ENCODE measurements at regions not wholly inside any gene's neighbourhood (a gene's known extent, or its start where the extent isn't known, plus 50 kb on each side); places are given as distances from the start of the nearest gene placed in this dataset.

DNA sequence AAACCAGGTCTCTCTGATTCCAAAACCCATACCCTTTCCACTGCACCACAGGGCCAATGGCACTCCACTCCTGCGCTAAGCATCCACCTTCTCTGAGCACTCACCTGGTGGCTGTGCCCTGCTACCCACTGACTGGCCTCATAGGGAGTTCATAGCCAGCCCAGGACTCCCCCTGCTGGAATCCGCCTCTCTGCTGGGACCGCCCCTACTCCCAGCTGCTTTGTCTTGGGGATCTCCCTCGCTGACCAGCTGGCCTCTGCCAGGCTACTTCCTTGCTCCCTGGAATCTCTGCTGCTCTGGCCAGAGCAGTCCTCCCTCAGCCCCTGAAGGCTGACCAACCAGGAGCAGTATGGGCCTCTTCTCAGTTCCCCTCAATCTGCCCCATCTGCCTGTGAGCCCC, 129.7 kb downstream of the FAXC start:
- DNase-seq = no peak

GRCh38 chr6:99216959-99217358, 132.5 kb downstream of the FAXC start:
- DNase-seq = no peak

DNA sequence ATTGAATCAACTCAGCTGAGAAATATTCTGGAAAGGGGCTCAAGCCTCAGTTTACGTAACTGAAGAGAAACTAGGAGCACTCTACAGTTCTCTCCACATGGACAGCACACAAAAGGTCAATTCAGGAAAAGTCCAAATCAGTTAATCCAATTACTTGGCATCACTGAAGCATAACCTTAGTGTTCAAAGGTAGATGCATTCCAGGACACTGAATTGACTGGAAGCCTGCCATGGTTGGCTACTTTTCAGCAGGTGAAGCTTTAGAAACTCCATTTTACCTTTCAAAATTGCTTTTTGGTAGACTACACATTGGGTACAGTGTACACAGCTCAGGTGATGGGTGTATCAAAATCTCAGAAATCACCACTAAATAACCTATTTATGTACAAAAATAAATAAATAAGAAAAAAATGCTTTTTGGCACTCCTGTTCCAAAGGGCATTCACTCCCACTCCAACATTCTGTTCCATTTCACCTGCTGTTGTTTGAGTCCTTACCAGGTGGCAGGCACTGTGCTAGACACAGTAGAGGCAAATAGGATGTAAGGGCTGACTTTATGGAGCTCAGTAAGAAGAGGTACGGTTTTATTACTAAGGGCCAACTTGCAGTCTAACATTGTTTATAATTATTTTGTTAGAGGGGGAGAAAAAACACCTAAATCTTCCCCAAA, 153.4 kb downstream of the FAXC start:
- DNase-seq = no peak

GRCh38 chr6:99192561-99192960, 156.9 kb downstream of the FAXC start:
- DNase-seq = no peak

- DNase-seq = no peak
Measured at GRCh38 chr6:99189823-99190721, 159.4 kb downstream of the FAXC start.

DNA sequence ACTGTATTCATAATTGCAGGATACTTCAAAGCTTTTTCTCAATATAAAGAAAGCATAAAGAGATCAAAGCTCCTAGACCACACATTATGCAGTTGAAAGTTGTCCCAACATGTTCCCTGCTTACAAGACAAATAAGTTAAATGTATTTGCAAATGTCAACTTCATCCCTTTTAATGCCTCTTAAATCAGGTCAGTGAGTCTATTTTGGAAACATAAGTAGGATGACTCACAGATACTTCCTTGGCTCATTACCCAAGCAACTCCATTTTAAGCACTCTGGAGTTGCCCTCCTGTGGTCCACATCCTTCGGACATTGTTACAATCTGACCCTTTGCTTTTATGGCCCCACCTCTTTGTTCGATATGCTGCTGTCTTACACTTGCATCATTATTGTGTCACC, 162.0 kb downstream of the FAXC start:
- DNase-seq = no peak

- DNase-seq = no peak
Measured at GRCh38 chr6:99186417-99186816, 163.1 kb downstream of the FAXC start.

DNA sequence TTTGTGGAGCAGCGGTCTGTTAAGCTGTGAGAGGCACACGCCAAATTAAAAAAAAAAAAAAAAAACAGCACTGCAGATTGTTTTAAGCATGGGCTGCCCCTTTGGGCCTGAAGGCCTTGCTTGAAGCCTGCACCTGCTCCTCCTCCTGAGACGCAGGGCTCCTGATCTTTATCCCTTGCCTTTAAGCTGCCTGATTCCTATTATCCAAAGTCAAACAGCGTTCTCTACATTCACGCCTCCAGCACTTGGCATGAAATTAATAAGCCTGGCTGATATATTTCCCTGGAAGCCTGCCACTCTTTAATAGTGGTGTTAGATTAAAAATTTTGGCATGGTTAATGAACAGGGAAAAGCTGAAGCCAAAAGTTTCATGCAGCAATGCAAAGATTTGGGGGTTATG, 163.9 kb downstream of the FAXC start:
- DNase-seq = no peak

DNA sequence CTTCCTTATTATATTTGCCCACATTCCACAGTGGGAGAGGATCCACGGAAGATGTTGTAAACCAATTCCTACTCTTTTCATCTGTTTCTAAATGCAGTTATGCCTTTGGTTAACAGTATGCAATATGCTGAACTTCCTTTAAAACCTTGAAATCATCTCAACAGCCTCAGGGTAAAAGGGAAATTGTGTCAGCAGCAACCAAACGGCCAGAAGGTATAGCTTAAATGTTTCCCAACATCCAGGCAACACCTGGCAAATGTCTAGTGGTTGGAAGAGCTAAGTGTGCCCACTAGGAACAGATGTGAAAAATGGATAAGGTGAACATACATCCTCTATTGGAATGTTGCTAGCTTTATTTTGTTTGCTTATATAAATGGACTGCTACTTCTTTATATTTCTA, 164.8 kb downstream of the FAXC start:
- no peak for DNase-seq

GRCh38 chr6:99183066-99183465, 166.4 kb downstream of the FAXC start:
- DNase-seq = no peak

DNA sequence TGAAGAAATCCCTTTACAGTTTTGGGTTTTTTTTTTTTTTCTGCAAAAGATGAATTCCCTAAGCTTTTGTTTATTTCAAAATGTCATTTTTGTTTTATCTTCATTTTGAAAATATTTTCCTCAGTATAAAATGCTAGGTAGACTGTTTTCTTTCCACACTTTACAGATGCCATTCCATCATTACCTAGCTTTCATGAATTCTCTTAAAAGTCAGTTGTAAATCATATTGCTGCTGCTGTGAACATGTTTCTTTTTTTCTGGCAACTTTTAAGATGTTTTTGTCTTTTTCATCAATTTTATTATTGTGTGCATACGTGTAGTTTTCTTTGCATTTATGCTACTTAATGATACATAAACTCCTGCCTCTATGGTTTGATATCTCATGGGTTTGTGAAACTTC, 168.3 kb downstream of the FAXC start:
- no peak for DNase-seq

- no peak for DNase-seq
Measured at GRCh38 chr6:99178168-99178567, 171.3 kb downstream of the FAXC start.

DNA sequence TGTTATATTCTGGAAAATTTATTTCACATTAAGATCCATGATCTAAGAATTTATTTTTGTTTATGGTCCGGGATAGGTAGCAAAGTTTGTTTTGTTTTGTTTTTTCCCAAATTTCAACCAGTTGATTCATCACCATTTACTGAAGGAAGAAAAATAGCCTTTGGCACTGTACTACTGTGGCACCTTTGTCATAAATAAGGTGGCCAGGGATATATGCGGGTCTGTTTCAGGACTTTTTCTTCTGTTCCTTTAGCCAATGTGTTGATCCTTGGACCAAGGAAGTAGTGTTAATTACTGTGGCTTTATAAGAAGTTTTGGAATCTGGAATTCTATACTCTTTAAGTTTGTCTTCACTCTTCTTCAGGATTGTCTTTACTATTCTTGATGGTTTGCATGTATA, 171.7 kb downstream of the FAXC start:
- no peak for DNase-seq

GRCh38 chr6:99165838-99166237, 183.6 kb downstream of the FAXC start:
- no peak for DNase-seq

DNA sequence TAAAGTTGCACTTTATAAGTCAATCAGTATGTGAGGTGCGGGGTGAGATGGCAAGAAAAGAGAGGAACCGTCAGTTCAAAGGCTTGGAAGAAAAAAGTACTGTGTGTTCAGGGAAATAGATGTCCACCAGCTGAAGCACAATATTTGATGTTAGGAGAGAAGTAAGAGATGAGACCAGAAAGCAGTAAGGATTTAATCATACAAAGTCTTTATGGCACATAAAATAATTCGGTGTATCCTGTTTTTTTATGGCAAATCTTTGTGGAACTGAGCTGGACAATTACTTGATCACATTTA, 197.2 kb downstream of the FAXC start:
- no peak for DNase-seq

GRCh38 chr6:99151634-99152346, 197.7 kb downstream of the FAXC start:
- peak in 5 of 51 donors; percentile 1 to 20 (median 3) for DNase-seq

- no peak for DNase-seq
Measured at GRCh38 chr6:99148761-99149160, 200.7 kb downstream of the FAXC start.

- DNase-seq = no peak
Measured at GRCh38 chr6:99148111-99148510, 200.4 kb upstream of the FBXL4 start.

DNA sequence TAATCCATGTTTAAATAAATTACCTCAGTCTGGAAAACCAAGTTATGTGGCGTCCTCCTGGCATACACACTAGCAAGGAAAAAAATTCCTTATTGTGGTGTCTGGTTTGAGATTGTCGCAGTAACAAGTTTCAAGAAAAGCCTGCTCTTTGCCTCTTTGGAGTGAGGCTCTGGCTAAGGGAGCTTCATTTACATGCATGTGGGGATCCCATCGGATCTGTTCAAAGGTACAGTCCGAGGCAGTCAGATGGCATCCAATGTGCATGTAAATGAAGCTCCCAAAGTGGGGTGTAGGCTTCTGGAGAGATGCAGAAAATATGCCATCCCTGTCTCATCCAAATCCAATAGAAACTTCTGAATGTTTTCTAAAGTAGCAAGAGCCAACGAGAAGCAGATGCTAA, 199.5 kb upstream of the FBXL4 start:
- DNase-seq = no peak

- no peak for DNase-seq
Measured at GRCh38 chr6:99146711-99147110, 199.0 kb upstream of the FBXL4 start.

DNA sequence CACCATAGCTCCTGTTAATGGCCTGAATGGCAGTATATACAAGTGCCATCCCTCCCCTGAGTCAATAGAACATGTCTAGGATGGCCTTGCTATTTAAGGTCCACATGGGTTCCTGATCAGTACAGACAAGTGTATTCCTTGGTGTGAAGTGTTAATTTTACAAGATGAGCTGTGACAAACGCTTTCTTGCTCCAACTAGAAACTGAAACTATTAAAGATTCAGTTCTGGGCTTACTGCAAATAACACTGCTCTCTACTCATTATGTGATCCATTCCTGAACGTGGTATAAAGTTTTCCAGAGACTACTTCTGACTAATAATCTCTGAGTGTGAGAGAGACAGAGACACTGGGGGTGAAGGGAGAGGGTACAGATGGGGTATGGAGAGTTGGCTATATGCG, 198.0 kb upstream of the FBXL4 start:
- no peak for DNase-seq

- peak in 6 of 51 donors; percentile 0 to 30 (median 8) for DNase-seq
Measured at GRCh38 chr6:99143108-99143861, 195.5 kb upstream of the FBXL4 start.

All from hypothalamus (tissue), 51 donors.